Astrocyte (in vitro differentiated cells and primary cell): ENCODE measurements at regions not wholly inside any gene's neighbourhood (a gene's known extent, or its start where the extent isn't known, plus 50 kb on each side); places are given as distances from the start of the nearest gene placed in this dataset.

Experiments used
- DNase-seq: peaks from one replicate; pipeline ENCODE4 v3.0.0-alpha.2; 2010; ENCODE audit warnings: low read depth
- FAIRE-seq: peaks from 2 replicates; lab custom pipeline; 2011; peaks lifted over from hg19 to GRCh38; lab: Jason Lieb, UNC
- H2AFZ ChIP-seq: 2 replicates; pipeline ENCODE4 v1.6.0; 2012; ENCODE audit warnings: low read depth, low read length, inconsistent platforms
- H3K27ac ChIP-seq: 2 replicates; pipeline ENCODE4 v1.5.1; 2011; ENCODE audit warnings: low read depth, low read length, inconsistent platforms
- H3K27me3 ChIP-seq: 2 replicates; pipeline ENCODE4 v1.6.0; 2011; ENCODE audit warnings: low read length, inconsistent platforms; ENCODE audit not compliant: insufficient read depth
- H3K36me3 ChIP-seq: 2 replicates; pipeline ENCODE4 v1.5.1; 2011; ENCODE audit warnings: low read length, inconsistent platforms; ENCODE audit not compliant: insufficient read depth
- H3K4me1 ChIP-seq: 2 replicates; pipeline ENCODE4 v1.5.1; 2011; ENCODE audit warnings: low read length, inconsistent platforms; ENCODE audit not compliant: insufficient read depth
- H3K4me2 ChIP-seq: 2 replicates; pipeline ENCODE4 v1.6.0; 2012; ENCODE audit warnings: low read length, inconsistent platforms
- H3K4me3 ChIP-seq: 2 replicates; pipeline ENCODE4 v1.5.1; 2011; ENCODE audit warnings: low read depth, mild to moderate bottlenecking, low read length, inconsistent platforms; ENCODE audit not compliant: insufficient read depth
- H3K79me2 ChIP-seq: 2 replicates; pipeline ENCODE4 v1.6.0; 2012; ENCODE audit warnings: mild to moderate bottlenecking, low read length, inconsistent platforms; ENCODE audit not compliant: insufficient read depth
- H3K9ac ChIP-seq: 2 replicates; pipeline ENCODE4 v1.6.0; 2012; ENCODE audit warnings: mild to moderate bottlenecking, low read length, inconsistent platforms
- H3K9me3 ChIP-seq: 2 replicates; pipeline ENCODE4 v1.5.1; 2012; ENCODE audit warnings: low read depth, mild to moderate bottlenecking, low read length, inconsistent platforms; ENCODE audit not compliant: insufficient read depth
- H4K20me1 ChIP-seq: 2 replicates; pipeline ENCODE4 v1.6.0; 2012; ENCODE audit warnings: low read length, inconsistent platforms; ENCODE audit not compliant: insufficient read depth
- H3K27ac Mint-ChIP-seq: one replicate; pipeline ENCODE4 v1.8.0; 2021; ENCODE audit warnings: mild to moderate bottlenecking, mixed read lengths; ENCODE audit not compliant: unreplicated experiment
- H3K27me3 Mint-ChIP-seq: one replicate; pipeline ENCODE4 v1.8.0; 2021; ENCODE audit warnings: low read depth, mixed read lengths; ENCODE audit not compliant: unreplicated experiment
- H3K36me3 Mint-ChIP-seq: one replicate; pipeline ENCODE4 v1.8.0; 2021; ENCODE audit warnings: low read depth, mixed read lengths; ENCODE audit not compliant: unreplicated experiment
- H3K4me1 Mint-ChIP-seq: one replicate; pipeline ENCODE4 v1.8.0; 2021; ENCODE audit warnings: low read depth, mixed read lengths; ENCODE audit not compliant: unreplicated experiment
- H3K4me3 Mint-ChIP-seq: one replicate; pipeline ENCODE4 v1.8.0; 2021; ENCODE audit warnings: mild to moderate bottlenecking, moderate library complexity, mixed read lengths; ENCODE audit not compliant: unreplicated experiment
- H3K9me3 Mint-ChIP-seq: one replicate; pipeline ENCODE4 v1.8.0; 2021; ENCODE audit warnings: mild to moderate bottlenecking, mixed read lengths; ENCODE audit not compliant: unreplicated experiment
- CTCF ChIP-seq: IDR thresholded peaks from 2 replicates; pipeline ENCODE4 v1.5.1; 2011; ENCODE audit warnings: low read depth, mild to moderate bottlenecking, inconsistent platforms, low read length, moderate library complexity; ENCODE audit not compliant: insufficient read depth
- EZH2 ChIP-seq: IDR thresholded peaks from 2 replicates; pipeline ENCODE4 v1.6.1; 2012; ENCODE audit warnings: mild to moderate bottlenecking, low read length, inconsistent platforms; ENCODE audit not compliant: insufficient read depth

- FAIRE-seq (no peak), DNase-seq (no peak)
These were observed 243.4 kb upstream of the PPP2R2D start for GRCh38 chr10:131657318-131657984.

GRCh38 chr10:131657985-131658330, 242.8 kb upstream of the PPP2R2D start:
- DNase-seq (no peak), FAIRE-seq (no peak)
- Mint-ChIP-seq H3K27me3 (peaks cover 12% of the 10 kb centered on the region), H3K9me3 (peaks cover 5% of the 10 kb centered on the region), H3K27ac (no peak overlapping the region), H3K36me3 (peaks cover 1% of the 10 kb centered on the region), H3K4me1 (peaks cover 6% of the 10 kb centered on the region), H3K4me3 (no peak overlapping the region)
- Histone ChIP-seq H3K4me3 (no peak overlapping the region), H3K36me3 (no peaks in the 10 kb centered on the region), H3K79me2 (no peaks in the 10 kb centered on the region), H2AFZ (no peak overlapping the region), H3K27me3 (no peaks in the 10 kb centered on the region), H3K4me1 (no peaks in the 10 kb centered on the region), H3K4me2 (no peak overlapping the region), H3K9ac (no peak overlapping the region), H4K20me1 (no peaks in the 10 kb centered on the region), H3K27ac (no peak overlapping the region), H3K9me3 (peaks cover 13% of the 10 kb centered on the region)
- TF ChIP-seq EZH2 (no peak), CTCF (no peak)

More at GRCh38 chr10:131657318-131657984, 243.4 kb upstream of the PPP2R2D start:
- Histone ChIP-seq H3K4me1 (no peaks in the 10 kb centered on the region), H3K27ac (no peak overlapping the region), H2AFZ (no peak overlapping the region), H4K20me1 (no peaks in the 10 kb centered on the region), H3K9me3 (peaks cover 13% of the 10 kb centered on the region), H3K4me2 (no peak overlapping the region), H3K27me3 (no peaks in the 10 kb centered on the region), H3K9ac (no peak overlapping the region), H3K4me3 (no peak overlapping the region), H3K36me3 (no peaks in the 10 kb centered on the region), H3K79me2 (no peaks in the 10 kb centered on the region)
- Mint-ChIP-seq H3K27ac (no peak overlapping the region), H3K4me3 (no peak overlapping the region), H3K36me3 (peaks cover 1% of the 10 kb centered on the region), H3K4me1 (peaks cover 6% of the 10 kb centered on the region), H3K9me3 (peaks cover 4% of the 10 kb centered on the region), H3K27me3 (peaks cover 14% of the 10 kb centered on the region)
- TF ChIP-seq CTCF (no peak), EZH2 (no peak)

GRCh38 chr10:131658476-131659110, 242.2 kb upstream of the PPP2R2D start:
- peaks cover 7% of the 10 kb centered on the region for H3K9me3 Mint-ChIP-seq
- no peak overlapping the region for H3K4me3 Mint-ChIP-seq
- no peak overlapping the region for H3K9ac ChIP-seq

More at GRCh38 chr10:131658476-131659110, 242.2 kb upstream of the PPP2R2D start:
- peaks cover 1% of the 10 kb centered on the region for H3K36me3 Mint-ChIP-seq
- Histone ChIP-seq H3K4me3 (no peak overlapping the region), H3K36me3 (no peaks in the 10 kb centered on the region), H2AFZ (no peak overlapping the region), H3K79me2 (no peaks in the 10 kb centered on the region), H3K4me2 (no peak overlapping the region), H4K20me1 (no peaks in the 10 kb centered on the region), H3K27me3 (no peaks in the 10 kb centered on the region), H3K27ac (no peak overlapping the region), H3K9me3 (peaks cover 13% of the 10 kb centered on the region), H3K4me1 (no peaks in the 10 kb centered on the region)
- DNase-seq (no peak), FAIRE-seq (no peak)
- H3K27me3 Mint-ChIP-seq: peaks cover 15% of the 10 kb centered on the region
- H3K27ac Mint-ChIP-seq: no peak overlapping the region
- TF ChIP-seq EZH2 (no peak), CTCF (no peak)
- H3K4me1 Mint-ChIP-seq: peaks cover 6% of the 10 kb centered on the region
